SJCRH30 (cell line): ENCODE measurements at regions not wholly inside any gene's neighbourhood (a gene's known extent, or its start where the extent isn't known, plus 50 kb on each side); places are given as distances from the start of the nearest gene placed in this dataset.
A peak's percentile ranks its signal among the peaks of the same experiment; 100 is the strongest.

Experiments
- DNase-seq, 2 experiments: peaks; one replicate each; pipeline ENCODE4 v3.0.0-alpha.2; 2015 to 2020
- H3K27ac ChIP-seq: fragments of 250-450 bp; sonication (Bioruptor Pico); 2 replicates; pipeline ENCODE4 v1.5.1; 2020; ENCODE audit warnings: mild to moderate bottlenecking, moderate library complexity
- H3K27me3 ChIP-seq: fragments of 250-450 bp; sonication (Bioruptor Pico); 2 replicates; pipeline ENCODE4 v1.5.1; 2020; ENCODE audit warnings: mild to moderate bottlenecking, moderate library complexity
- H3K36me3 ChIP-seq: fragments of 250-450 bp; sonication (Bioruptor Pico); 2 replicates; pipeline ENCODE4 v1.5.1; 2020; ENCODE audit warnings: mild to moderate bottlenecking, moderate library complexity
- H3K4me1 ChIP-seq: fragments of 250-450 bp; sonication (Bioruptor Pico); 2 replicates; pipeline ENCODE4 v1.5.1; 2020; ENCODE audit warnings: mild to moderate bottlenecking, moderate library complexity
- H3K4me3 ChIP-seq: fragments of 250-450 bp; sonication (Bioruptor Pico); 2 replicates; pipeline ENCODE4 v1.5.1; 2020; ENCODE audit warnings: mild to moderate bottlenecking, moderate library complexity
- H3K9me3 ChIP-seq: fragments of 250-450 bp; sonication (Bioruptor Pico); replicated peaks from 2 replicates; pipeline ENCODE4 v1.5.1; 2020; ENCODE audit warnings: mild to moderate bottlenecking, moderate library complexity

DNA sequence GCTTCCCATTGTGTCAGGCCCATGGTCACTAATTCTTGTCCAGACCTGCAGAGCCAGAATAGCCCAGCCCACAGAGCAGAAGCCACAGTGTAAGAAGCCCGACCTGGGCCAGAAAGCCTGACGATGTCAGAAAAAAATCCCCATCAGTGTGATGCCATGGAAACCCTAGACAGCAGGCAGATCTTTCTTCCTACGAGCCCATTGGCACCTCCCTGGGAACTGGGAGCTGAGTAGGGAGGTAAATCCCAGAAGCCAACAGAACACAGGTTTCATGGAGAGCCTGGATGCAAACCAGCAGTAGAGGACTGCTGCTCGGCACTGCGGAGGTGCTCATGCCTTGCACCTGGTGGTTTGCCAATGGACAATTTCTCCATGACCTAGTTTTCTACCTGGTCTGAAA, 82.2 kb upstream of the SLC22A16 start:
- Histone ChIP-seq H3K9me3 (no peaks in the 10 kb centered on the region), H3K36me3 (no peaks in the 10 kb centered on the region), H3K4me1 (no peaks in the 10 kb centered on the region), H3K4me3 (no peak overlapping the region), H3K27ac (no peak overlapping the region), H3K27me3 (no peaks in the 10 kb centered on the region)
- no peak for DNase-seq

DNA sequence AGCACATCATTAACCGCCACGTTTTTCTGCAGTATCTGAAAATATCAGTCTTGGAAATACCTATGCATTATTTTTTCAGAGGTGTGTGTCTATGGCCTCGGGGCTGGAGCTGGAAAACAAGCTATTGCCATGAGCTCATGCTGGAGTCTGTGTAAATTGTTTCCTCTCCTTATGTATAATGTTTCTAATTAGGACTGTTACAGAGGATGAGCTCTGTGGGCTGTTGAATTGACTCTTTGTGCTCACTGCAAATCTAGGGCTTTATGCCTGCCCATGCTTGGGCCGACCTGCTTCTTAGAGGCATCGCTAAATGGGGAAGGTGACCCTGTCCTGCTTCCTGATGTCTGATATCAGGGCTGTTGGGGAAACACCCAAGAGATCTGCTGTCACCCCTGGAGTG, 80.8 kb upstream of the SLC22A16 start:
- Histone ChIP-seq H3K4me3 (no peak overlapping the region), H3K4me1 (no peaks in the 10 kb centered on the region), H3K27ac (no peak overlapping the region), H3K9me3 (no peaks in the 10 kb centered on the region), H3K36me3 (no peaks in the 10 kb centered on the region), H3K27me3 (no peaks in the 10 kb centered on the region)
- peak in 1 of 2 experiments; percentile 49 for DNase-seq

DNA sequence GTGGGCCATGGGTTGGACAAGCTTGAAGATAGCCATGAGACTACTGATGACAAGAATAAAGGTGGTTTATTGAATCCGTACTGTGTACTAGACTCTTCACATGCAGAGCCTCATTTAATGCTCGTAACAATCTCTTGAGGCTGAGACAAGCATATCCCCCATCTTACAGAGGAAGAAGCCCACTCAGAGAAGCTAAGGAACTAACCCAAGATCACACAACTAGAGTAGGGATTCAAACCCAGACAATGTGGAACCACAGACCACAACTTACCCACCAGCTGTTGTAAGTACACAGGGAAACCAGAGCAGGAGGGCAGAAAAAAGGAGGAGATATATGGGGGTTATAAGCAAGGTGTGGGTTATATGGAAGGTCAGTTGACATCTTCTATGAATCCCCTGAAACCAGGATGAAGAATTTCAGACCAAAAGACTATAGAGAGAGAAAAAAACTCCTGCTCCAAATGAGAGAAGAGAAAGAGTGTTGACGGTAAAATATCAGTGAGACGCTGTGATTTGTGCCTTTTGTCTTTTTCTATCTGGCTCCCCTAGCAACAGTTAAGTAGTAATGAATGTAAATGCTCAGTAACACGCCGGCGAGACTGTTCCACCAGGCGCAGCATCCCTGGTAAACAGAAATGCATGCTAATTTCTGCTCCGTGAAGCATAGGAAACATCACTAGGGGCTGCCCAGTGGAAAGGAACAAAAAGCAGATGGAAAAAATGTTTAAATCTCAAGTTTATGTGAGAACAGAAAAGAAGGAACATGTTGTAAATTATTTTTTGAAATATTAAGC, 80.1 kb upstream of the SLC22A16 start:
- no peak overlapping the region for H3K4me3 ChIP-seq
- H3K9me3 ChIP-seq = no peaks in the 10 kb centered on the region
- no peaks in the 10 kb centered on the region for H3K27me3 ChIP-seq

DNA sequence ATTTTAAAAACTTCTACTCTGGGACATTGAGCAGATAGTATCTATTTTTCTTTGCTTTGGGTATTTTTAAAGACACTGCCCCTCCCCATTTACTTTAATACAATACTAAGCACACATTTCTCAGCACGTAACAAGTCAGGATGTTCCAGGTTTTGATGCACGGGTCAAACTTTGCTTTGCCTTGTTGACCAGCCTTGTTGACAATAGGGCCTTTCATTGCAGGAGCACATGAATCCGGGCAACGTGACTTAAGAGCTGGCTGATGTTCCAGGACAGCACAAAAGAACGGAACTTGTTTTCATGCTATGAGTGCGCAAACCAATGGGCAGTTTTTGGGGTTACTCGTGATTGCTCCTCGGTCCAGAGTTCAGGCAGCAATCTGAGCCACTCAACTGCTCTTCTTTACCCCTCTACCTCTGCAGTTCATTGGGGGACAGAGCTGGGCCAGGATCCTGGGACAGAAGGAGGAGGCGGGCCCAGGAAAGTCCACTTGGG, 78.6 kb upstream of the SLC22A16 start:
- no peaks in the 10 kb centered on the region for H3K9me3 ChIP-seq
- H3K36me3 ChIP-seq = no peaks in the 10 kb centered on the region
- H3K4me3 ChIP-seq = no peak overlapping the region
- H3K27me3 ChIP-seq = no peaks in the 10 kb centered on the region
- no peak for DNase-seq
- H3K4me1 ChIP-seq = no peaks in the 10 kb centered on the region
- no peak overlapping the region for H3K27ac ChIP-seq

More for the DNA sequence above, 80.1 kb upstream of the SLC22A16 start:
- no peak overlapping the region for H3K27ac ChIP-seq
- DNase-seq = no peak
- no peaks in the 10 kb centered on the region for H3K36me3 ChIP-seq
- no peaks in the 10 kb centered on the region for H3K4me1 ChIP-seq

DNA sequence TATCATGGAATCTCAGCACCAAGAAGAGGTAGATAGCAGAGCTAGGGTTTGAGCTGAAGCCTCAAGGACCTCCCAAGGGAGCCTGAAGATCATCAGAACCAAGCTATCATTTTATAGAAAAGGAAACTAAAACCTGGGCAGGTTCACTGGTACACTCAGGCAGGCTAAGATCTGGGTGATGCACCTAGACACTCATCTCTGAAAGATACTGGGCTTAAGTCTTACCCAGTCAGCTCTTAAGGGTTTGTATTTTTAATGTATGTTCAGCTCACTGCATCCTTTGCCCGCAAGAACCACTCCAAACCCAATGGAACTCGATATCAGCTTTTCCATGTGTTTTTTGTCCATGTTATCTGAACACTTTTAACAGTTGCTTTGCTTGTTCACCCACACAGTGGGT, 78.0 kb upstream of the SLC22A16 start:
- H3K4me3 ChIP-seq = no peak overlapping the region
- H3K36me3 ChIP-seq = no peaks in the 10 kb centered on the region

DNA sequence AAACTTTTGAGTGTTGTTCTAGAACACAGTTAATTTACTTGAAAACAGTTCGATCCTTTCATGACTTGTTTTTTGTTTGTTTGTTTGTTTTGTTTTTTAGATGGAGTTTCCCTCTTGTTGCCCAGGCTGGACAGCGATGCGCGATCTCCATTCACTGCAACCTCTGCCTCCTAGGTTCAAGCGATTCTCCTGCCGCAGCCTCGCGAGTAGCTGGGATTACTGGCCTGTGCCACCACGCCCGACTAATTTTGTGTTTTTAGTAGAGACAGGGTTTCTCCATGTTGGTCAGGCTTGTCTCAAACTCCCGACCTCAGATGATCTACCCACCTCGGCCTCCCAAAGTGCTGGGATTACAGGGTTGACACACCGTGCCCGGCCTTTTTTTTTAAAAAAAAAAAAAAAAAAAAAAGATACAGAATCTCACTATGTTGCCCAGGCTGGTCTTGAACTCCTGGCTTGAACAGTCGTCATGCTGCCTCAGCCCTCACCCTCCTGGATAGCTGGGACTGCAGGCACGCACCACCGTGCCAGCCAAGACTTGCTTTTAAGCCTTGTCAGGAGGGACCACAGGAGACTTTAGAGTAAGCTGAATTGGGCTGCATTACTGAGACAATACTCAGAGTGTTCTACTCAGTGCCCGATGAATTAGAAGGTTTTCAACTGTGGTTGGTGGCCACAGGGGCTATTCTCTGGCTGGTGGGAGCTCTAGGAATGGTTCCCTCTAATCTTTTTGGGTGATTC, 76.7 kb upstream of the SLC22A16 start:
- Histone ChIP-seq H3K4me3 (no peak overlapping the region), H3K27me3 (no peaks in the 10 kb centered on the region), H3K9me3 (no peaks in the 10 kb centered on the region), H3K27ac (no peak overlapping the region), H3K4me1 (no peaks in the 10 kb centered on the region), H3K36me3 (no peaks in the 10 kb centered on the region)
- DNase-seq = no peak

More for the DNA sequence above, 78.0 kb upstream of the SLC22A16 start:
- Histone ChIP-seq H3K4me1 (no peaks in the 10 kb centered on the region), H3K9me3 (no peaks in the 10 kb centered on the region), H3K27me3 (no peaks in the 10 kb centered on the region), H3K27ac (no peak overlapping the region)
- no peak for DNase-seq

DNA sequence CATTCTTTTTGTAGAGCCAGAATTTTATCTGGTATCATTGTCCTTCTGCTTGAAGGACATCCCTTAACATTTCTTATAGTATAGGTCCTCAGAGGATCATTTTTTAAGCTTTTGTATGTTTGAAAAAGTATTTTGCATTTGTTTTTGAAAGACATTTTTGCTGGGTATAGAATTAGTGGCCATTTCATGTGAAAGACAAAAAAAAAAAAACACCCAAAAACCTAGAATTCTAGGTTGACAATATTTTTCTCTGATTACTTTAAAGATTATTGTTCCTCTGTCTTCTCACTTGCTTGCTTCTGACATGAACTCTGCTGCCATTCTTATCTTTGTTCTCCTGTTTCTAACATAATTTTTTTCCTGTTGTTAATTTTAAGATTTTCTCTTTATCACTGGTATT, 75.7 kb upstream of the SLC22A16 start:
- Histone ChIP-seq H3K27ac (no peak overlapping the region), H3K4me3 (no peak overlapping the region), H3K27me3 (no peaks in the 10 kb centered on the region), H3K9me3 (no peaks in the 10 kb centered on the region), H3K36me3 (no peaks in the 10 kb centered on the region), H3K4me1 (no peaks in the 10 kb centered on the region)
- DNase-seq = no peak

- DNase-seq = no peak
- Histone ChIP-seq H3K4me3 (no peak overlapping the region), H3K36me3 (no peaks in the 10 kb centered on the region), H3K27ac (no peak overlapping the region), H3K4me1 (no peaks in the 10 kb centered on the region), H3K9me3 (no peaks in the 10 kb centered on the region), H3K27me3 (no peaks in the 10 kb centered on the region)
These were observed 74.7 kb upstream of the SLC22A16 start for GRCh38 chr6:110551088-110551487.

GRCh38 chr6:110550353-110550752, 73.9 kb upstream of the SLC22A16 start:
- no peak overlapping the region for H3K27ac ChIP-seq
- DNase-seq = no peak
- H3K4me1 ChIP-seq = no peaks in the 10 kb centered on the region

DNA sequence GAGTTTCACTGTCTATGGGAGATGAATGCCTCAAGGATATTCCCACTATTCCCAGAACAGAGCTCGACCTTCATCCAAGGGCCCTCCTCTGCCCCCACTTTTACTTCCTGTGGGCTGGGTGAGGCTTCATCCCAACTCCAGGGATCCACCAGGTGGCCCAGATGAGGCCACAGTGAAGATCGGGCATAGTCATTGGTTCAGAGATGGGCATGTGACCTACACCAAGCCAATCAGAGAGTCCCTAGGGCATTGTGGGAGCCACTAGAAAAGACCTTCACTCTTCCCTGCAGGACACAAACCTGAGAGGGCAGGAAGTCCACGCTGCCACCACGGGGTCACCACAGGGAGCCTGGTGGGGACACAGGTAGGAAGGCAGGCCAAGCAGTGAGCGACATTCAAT, 72.9 kb upstream of the SLC22A16 start:
- Histone ChIP-seq H3K36me3 (no peaks in the 10 kb centered on the region), H3K9me3 (no peaks in the 10 kb centered on the region), H3K27me3 (no peaks in the 10 kb centered on the region), H3K4me3 (no peak overlapping the region), H3K4me1 (no peaks in the 10 kb centered on the region), H3K27ac (no peak overlapping the region)
- no peak for DNase-seq

More at GRCh38 chr6:110550353-110550752, 73.9 kb upstream of the SLC22A16 start:
- Histone ChIP-seq H3K9me3 (no peaks in the 10 kb centered on the region), H3K4me3 (no peak overlapping the region), H3K36me3 (no peaks in the 10 kb centered on the region), H3K27me3 (no peaks in the 10 kb centered on the region)

DNA sequence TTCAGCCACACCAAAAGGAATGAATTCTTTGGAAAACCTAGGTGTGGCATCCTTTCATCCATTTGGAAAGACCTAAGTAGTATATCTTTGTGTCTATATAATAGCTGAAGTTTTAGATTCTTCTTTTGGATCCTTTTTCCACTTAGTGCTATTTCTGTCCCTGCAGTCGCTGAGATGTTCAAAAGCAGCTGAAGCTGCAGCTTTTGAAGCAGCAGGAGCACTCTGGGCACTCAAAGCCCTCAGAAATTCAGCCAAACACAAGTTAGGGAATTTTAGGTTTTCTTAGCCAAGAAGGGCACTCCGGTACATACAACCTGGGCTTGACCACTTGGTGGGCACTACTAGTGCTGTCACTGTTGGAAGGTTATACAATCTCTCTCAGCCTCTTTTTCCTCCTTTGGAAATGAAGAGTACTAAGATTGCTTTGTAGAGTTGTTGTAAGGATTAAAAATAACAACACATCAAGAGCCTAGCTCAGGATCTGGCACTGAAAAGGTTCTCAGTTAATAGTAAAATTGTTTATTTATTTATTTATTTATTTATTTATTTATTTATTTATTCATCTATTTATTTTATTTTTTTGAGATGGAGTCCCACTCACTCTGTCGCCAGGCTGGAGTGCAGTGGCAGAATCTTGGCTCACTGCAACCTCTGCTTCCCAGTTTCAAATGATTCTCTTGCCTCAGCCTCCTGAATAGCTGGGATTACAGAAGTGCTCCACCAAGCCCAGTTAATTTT, 71.9 kb upstream of the SLC22A16 start:
- Histone ChIP-seq H3K4me3 (no peak overlapping the region), H3K9me3 (no peaks in the 10 kb centered on the region), H3K36me3 (no peaks in the 10 kb centered on the region), H3K27ac (no peak overlapping the region), H3K27me3 (no peaks in the 10 kb centered on the region), H3K4me1 (peaks cover 2% of the 10 kb centered on the region)
- no peak for DNase-seq

DNA sequence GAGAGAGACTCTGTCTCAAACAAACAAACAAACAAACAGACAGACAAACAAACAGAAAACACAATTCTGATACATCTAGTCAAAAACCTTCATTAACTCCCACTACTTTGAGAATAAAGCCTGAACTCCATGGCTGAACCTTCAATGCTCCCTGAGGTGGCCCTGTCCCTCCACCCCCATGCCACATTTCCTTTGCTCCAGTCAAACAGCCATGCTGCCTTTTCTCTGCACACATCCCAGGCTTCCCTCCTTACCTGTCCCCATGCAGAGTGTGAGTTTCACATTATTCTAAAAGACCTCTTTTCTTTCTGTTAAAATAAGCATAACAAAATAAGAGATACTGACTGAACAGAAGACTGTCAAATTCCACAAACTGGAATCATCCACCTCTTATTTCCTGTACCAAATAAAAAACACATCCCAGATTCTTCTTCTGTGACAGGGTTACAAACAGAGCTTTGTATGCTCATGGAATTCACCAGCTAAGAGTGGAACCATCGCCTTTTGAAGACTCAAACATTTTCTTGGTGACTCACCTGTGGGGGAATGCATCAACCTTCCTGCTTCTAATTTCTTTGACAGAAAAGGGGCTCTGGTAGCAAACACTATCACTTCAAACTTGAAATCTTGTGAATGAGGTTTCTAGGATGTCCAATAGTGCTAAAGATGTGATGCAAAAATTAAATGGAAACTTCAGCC, 71.0 kb upstream of the SLC22A16 start:
- Histone ChIP-seq H3K4me3 (no peak overlapping the region), H3K36me3 (no peaks in the 10 kb centered on the region), H3K27me3 (no peaks in the 10 kb centered on the region), H3K9me3 (no peaks in the 10 kb centered on the region), H3K27ac (no peak overlapping the region), H3K4me1 (peaks cover 9% of the 10 kb centered on the region)
- DNase-seq = no peak

GRCh38 chr6:110545081-110545872, 68.9 kb upstream of the SLC22A16 start:
- H3K9me3 ChIP-seq = no peaks in the 10 kb centered on the region
- no peak overlapping the region for H3K27ac ChIP-seq
- no peak overlapping the region for H3K4me3 ChIP-seq
- H3K27me3 ChIP-seq = no peaks in the 10 kb centered on the region
- DNase-seq = no peak
- peaks cover 19% of the 10 kb centered on the region for H3K4me1 ChIP-seq
- H3K36me3 ChIP-seq = no peaks in the 10 kb centered on the region

- H3K4me1 ChIP-seq = peaks cover 19% of the 10 kb centered on the region
- H3K27me3 ChIP-seq = no peaks in the 10 kb centered on the region
- H3K4me3 ChIP-seq = no peak overlapping the region
- no peak overlapping the region for H3K27ac ChIP-seq
- peaks cover 3% of the 10 kb centered on the region; the same call in 1 of the 2 replicates for H3K9me3 ChIP-seq
- no peak for DNase-seq
- no peaks in the 10 kb centered on the region for H3K36me3 ChIP-seq
These were observed 68.1 kb upstream of the SLC22A16 start for GRCh38 chr6:110544472-110544871.
